Tibial nerve (tissue), 4 donors: ENCODE measurements at regions not wholly inside any gene's neighbourhood (a gene's known extent, or its start where the extent isn't known, plus 50 kb on each side); places are given as distances from the start of the nearest gene placed in this dataset.

Source experiments
- EP300 ChIP-seq, 2 donors: sonication (generic); formaldehyde crosslinking; IDR thresholded peaks; one replicate each; pipeline ENCODE4 v1.6.1; 2017; ENCODE audit warnings: antibody characterized with exemption in 2 of 2, mild to moderate bottlenecking in 1 of 2
- POLR2A ChIP-seq, 2 donors: fragments of 450-650 bp; IDR thresholded peaks; one replicate each; pipeline ENCODE4 v1.6.1; 2017; ENCODE audit warnings: antibody characterized with exemption in 2 of 2, mild to moderate bottlenecking in 2 of 2, moderate library complexity in 2 of 2
- TF ChIP-seq, protein P1 (sequence below), 5 experiments: fragments of 200-600 bp in 3 of 5; fragments of 450-650 bp in 2 of 5; sonication (generic) in 3 of 5; IDR thresholded peaks; one replicate each; pipeline ENCODE4 v1.5.1; 2016 to 2019; ENCODE audit warnings: antibody characterized with exemption in 5 of 5, mild to moderate bottlenecking in 3 of 5, moderate library complexity in 2 of 5

DNA sequence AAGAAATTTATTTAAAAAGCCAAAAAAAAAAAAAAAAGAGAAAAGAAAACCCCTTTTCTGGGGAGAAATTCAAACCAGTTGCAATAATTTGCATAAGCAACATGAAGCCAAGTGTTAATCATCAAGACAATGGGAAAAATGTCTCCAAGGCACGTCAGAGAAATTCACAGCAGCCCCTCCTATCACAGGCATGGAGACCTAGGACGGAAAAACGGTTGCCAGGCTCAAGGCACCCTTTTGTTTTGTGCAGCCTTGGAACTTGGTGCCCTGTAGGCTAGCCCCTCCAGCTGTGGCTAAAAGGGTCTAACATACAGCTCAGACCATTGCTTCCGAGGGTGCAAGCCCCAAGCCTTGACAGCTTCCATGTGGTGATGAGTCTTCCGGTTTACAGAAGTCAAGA is 509.2 kb upstream of the SOX11 start:
- TF ChIP-seq, protein P1, sequence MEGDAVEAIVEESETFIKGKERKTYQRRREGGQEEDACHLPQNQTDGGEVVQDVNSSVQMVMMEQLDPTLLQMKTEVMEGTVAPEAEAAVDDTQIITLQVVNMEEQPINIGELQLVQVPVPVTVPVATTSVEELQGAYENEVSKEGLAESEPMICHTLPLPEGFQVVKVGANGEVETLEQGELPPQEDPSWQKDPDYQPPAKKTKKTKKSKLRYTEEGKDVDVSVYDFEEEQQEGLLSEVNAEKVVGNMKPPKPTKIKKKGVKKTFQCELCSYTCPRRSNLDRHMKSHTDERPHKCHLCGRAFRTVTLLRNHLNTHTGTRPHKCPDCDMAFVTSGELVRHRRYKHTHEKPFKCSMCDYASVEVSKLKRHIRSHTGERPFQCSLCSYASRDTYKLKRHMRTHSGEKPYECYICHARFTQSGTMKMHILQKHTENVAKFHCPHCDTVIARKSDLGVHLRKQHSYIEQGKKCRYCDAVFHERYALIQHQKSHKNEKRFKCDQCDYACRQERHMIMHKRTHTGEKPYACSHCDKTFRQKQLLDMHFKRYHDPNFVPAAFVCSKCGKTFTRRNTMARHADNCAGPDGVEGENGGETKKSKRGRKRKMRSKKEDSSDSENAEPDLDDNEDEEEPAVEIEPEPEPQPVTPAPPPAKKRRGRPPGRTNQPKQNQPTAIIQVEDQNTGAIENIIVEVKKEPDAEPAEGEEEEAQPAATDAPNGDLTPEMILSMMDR (IDR thresholded peaks at IDR 0.05), result no peak
- TF ChIP-seq POLR2A (IDR thresholded peaks at IDR 0.05) (no peak), EP300 (IDR thresholded peaks at IDR 0.05) (no peak)
